Amniotic epithelial cell (primary cell): ENCODE measurements at regions not wholly inside any gene's neighbourhood (a gene's known extent, or its start where the extent isn't known, plus 50 kb on each side); places are given as distances from the start of the nearest gene placed in this dataset.
"Not testable (repeated sequence)": the region's sequence is repeated elsewhere in the genome, so short reads cannot be mapped to it uniquely, and the experiment has no call there.

Experiments
- DNase-seq: peaks from one replicate; pipeline ENCODE4 v3.0.0-alpha.2; 2010; ENCODE audit warnings: low read depth

DNA sequence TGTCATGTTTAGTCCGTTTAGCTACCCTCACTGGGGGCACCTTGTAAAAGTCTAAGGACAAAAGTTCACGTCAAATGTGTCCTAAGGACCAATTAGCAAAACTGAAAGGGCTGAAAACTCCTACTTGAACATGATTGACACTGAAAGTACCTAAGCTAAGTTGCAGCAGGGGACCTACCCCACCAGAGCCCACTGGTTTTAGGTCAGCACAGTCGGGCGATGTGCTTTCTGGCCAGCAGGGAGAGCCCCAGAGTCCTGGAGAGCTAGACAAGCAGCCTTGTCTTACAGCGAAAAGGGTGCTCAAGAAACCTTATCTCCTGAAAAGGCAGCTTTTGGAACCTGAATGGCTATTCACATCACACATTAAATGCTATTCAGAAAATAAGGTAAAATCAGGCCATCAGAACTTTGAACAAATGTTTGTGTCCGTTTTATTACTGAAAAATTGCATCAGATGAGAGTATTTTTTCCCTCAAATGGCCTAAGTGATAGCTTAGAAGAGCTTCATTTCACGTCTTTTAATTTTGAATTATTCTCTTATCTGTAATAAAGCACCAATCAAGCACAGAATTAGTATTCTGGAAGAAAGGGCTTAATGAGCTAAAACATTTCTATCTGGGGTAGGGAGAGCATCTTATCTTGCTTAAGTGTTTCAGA lies 52.2 kb upstream of the MKI67 start:
- peak; percentile 6 for DNase-seq

DNA sequence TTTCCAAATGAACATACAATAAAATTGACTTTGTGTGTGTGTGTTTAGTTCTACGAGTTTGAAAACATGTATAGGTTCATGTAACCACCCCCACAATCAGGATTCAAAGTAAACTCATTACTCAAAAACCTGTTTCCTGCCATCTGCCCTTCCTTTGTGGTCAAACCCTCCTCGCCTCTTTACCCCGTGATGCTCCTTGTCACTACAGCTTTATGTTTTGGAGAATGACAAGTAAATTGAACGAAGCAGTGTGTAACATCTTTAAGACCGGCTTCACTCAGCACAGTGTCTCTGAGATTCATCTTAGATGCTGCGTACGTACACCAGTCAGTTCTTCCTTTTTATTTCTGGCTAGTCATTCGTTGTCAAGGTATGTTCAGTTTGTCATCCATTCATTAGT lies 54.6 kb upstream of the MKI67 start:
- DNase-seq: no peak

GRCh38 chr10:128185627-128186026 lies 59.4 kb upstream of the MKI67 start:
- DNase-seq: no peak

DNA sequence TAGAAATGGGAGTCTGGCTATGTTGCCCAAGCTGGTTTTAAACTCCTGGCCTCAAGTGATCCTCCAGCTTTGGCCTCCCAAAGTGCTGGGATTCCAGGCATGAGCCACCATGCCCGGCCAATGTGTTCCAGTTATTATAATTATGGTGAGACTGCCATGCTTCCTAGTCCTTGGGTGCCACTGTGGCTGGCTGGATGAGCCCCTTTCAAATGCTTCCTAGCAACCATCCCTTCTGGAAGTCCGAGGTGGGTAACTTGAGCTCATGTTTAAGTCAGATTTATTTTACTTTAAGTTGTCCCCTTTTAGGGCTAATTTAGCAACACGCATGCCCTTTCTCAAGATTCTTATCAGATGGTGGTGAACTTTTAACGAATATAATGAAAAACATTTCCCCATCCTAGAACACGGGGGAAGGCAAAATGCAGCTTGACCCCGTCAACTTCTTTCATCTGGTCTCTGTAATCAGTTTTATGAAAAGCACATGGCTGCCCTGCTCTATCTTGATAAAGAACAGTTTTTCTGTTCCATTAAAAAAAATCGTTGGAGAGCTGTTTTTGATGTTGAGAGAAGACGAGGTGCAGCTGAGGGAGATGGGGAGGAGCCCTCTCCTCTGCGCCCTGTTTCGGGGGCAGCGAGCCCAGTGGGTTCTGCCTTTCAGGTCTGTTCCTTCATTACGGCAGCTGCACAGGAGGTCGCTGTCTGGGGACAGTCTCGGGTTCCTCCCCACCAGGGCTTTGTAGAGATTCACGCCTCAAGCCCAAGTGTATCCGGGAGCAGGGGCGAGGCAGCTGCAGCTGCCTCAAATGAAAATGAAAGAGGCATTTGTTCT lies 61.0 kb upstream of the MKI67 start:
- no peak for DNase-seq

DNA sequence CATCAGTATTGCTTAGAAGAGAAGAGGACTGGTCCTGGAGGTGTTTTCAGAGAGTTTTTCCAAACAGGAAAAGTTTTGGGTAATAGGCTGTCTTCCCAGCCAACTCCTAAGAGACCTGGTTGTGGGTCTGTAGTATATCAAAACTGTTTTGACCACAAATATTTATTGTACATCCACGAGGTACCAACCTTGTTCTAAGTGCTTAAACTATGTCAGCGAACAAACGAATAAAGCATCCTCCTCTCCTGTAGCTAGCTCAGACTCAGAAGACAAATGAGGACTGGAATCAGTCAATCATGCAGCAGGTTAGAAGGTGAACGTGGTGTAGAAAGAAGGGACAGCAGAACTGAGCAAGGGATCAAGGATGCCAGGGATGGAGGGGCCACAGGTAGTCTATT lies 61.6 kb upstream of the MKI67 start:
- DNase-seq: no peak

DNA sequence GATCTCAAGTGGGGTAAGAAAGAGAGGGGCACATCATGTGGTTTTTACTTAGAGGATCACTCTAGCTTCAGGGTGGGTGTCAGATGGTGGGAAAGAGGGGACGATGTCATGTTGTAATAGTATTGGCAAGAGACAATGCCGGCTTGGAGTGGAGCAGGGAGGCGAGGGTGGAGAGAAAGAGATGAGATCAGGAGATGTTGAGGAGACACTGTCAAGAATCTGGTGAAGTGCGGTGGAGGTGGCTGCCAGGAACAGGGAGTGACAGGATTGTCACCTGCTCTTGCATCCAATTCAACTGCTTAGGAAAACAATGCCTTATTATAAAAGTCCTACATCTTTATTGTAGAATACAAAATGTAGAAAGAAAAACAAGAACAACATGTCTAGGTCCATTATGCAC lies 63.0 kb upstream of the MKI67 start:
- no peak for DNase-seq

GRCh38 chr10:128191847-128192246 lies 65.6 kb upstream of the MKI67 start:
- DNase-seq: no peak

DNA sequence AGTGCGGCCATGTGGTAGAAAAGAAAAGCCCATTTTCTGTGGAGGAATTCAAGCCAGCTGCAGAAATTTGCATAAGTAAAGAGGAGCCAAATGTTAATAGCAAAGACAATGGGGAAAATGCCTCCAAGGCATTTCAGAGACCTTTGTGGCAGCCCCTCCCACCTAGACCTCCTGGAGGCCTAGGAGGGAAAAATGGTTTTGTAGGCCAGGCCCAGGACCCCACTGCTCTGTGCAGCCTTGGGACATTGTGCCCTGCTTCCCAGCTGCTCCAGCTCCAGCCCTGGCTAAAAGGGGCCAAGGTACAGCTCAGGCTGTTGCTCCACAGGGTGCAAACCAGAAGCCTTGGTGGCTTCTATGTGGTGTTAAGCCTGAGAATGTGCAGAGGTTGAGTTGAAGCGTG lies 75.6 kb upstream of the MKI67 start:
- not testable (repeated sequence) for DNase-seq

GRCh38 chr10:128203028-128203427 lies 76.8 kb upstream of the MKI67 start:
- no peak for DNase-seq

GRCh38 chr10:128205591-128205990 lies 79.4 kb upstream of the MKI67 start:
- not testable (repeated sequence) for DNase-seq

GRCh38 chr10:128206676-128207075 lies 80.5 kb upstream of the MKI67 start:
- DNase-seq: no peak

GRCh38 chr10:128209862-128210214 lies 83.6 kb upstream of the MKI67 start:
- DNase-seq: no peak

DNA sequence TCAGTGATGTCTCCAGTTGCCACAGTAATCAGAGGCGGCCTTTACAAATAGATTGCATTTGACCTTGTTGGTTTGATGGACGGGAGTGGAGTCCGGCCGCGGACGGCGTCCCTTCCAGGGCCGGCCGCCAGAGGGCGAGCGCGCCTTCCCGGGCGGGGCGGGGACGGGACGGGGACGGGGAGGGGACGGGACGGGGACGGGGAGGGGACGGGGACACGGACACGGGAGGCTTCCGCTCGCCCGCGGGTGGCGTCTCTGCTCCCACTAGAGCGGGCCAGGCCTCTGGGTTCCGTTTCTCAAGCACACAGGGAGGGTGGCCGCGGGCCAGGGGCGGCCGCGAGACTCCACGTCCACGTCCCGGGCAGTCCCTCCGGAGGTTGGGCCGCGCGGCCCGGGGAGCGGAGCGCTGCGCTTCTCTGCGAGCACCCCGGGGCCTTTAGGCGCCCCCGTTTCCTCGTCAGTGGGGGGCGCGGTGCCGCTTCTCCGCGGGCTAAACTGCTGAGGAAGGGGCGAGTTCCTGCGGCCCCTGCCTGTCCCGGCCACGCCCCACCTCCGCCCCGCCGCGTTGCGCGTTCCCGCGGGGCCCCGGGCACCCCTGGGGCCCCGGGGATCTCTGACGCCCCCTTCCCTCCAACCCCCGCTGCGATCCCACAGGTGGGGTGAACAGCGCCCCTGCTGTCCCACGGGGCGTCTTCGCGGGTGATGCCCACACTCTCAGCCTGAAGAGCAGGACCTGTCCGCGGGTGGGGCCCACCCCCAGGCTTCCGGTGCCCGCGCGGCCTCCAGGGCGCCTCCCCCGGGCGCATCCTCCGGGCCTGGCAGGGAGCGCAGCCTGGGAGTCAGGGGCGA lies 84.2 kb upstream of the MKI67 start:
- DNase-seq: peak; percentile 19

GRCh38 chr10:128211064-128211504 lies 84.9 kb upstream of the MKI67 start:
- no peak for DNase-seq

- peak; percentile 32 for DNase-seq
Measured at GRCh38 chr10:128211953-128212727, 85.9 kb upstream of the MKI67 start.

GRCh38 chr10:128213156-128213555 lies 86.9 kb upstream of the MKI67 start:
- DNase-seq: no peak

DNA sequence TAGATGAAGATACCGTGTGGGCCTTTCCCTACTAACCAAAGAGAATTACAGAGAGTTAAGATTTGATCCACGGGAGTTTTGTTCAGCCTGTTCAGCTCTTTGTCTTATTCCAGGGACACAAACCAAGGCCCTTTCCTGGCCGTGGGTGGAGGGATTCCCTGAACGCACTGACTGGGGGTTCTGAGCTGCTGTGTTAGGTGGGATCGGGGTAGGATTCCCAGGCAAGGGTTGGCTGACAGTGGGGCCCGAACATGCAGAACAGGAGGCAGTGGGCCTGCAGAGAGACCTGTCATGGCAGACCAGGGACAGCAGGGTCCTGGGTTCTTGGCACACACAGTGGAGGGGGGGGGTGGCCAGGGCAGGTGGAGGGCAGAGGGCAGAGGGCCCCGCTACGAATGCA lies 89.5 kb upstream of the MKI67 start:
- DNase-seq: no peak

GRCh38 chr10:128217136-128217535 lies 90.9 kb upstream of the MKI67 start:
- no peak for DNase-seq

DNA sequence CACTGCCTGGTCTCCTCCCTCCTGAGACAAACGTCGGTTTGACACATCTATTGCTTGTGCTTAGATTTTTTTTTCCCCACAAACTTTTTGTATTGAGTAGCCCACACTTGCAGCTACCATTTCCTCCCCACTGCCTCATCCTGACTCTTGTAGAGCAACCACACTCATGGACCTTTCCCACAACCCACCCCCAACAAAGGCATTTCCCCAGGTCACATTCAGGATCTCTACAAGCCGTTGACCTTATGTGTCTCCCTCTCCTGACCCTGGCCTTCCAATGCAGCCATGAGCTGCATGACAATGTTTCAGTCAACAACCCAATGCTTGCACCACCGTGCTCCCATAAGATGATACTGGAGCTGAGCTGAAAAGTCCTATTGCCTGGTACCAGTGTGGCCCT lies 91.9 kb upstream of the MKI67 start:
- DNase-seq: no peak

DNA sequence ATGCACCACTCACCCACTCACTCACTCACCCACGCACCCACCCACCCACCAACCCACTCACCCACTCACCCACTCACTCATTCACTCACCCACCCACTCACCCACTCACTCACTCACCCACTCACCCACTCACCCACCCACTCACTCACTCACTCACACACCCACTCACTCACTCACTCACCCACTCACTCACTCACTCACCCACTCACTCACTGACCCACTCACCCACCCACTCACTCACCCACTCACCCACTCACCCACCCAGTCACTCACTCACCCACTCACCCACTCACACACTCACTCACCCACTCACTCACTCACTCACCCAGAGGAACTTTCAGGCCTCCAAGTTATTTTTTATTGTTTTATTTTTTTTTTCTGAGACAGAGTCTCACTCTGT lies 93.1 kb upstream of the MKI67 start:
- DNase-seq: no peak

- no peak for DNase-seq
Measured at GRCh38 chr10:128220021-128220420, 93.8 kb upstream of the MKI67 start.

DNA sequence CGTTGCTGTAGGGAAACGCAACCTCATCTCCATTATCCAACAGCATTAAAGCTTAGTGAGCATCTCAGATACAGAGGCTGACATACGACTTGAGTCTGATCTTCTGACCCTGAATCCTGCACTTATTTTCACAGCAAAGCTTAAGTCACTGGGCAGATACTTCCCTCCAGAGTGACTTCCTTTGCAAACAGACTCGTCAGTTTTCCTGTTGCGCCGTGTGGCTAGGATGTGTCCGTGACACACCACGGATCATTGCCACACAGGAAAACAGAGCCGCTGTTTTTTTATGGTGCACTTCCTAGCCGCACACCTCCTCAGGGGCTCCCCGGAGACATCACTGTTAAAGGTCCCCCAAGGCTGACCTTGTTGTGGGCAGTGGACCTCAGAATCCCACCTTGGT lies 94.9 kb upstream of the MKI67 start:
- no peak for DNase-seq
